Fibroblast of the aortic adventitia (primary cell): ENCODE measurements at regions not wholly inside any gene's neighbourhood (a gene's known extent, or its start where the extent isn't known, plus 50 kb on each side); places are given as distances from the start of the nearest gene placed in this dataset.
A peak's percentile ranks its signal among the peaks of the same experiment; 100 is the strongest.

Experiments used
- DNase-seq: peaks from one replicate; pipeline ENCODE4 v3.0.0-alpha.2; 2010; ENCODE audit warnings: low read depth
- H3K4me3 ChIP-seq: 2 replicates; pipeline ENCODE4 v1.5.1; 2011; ENCODE audit warnings: low read depth, mild to moderate bottlenecking, control low read depth, low read length, moderate library complexity
- CTCF ChIP-seq: IDR thresholded peaks from 2 replicates; pipeline ENCODE4 v1.5.1; 2011; ENCODE audit warnings: mild to moderate bottlenecking, low read length, control low read depth, inconsistent platforms; ENCODE audit not compliant: insufficient read depth

GRCh38 chr20:16808796-16809195 is 60.6 kb downstream of the OTOR start:
- no peak for DNase-seq
- no peak for TF ChIP-seq CTCF
- no peak overlapping the region for H3K4me3 ChIP-seq

- no peak for DNase-seq
- no peak for TF ChIP-seq CTCF
- H3K4me3 ChIP-seq = no peak overlapping the region
Observed at GRCh38 chr20:16810216-16810615, 62.1 kb downstream of the OTOR start.

GRCh38 chr20:16816192-16816591 is 68.0 kb downstream of the OTOR start:
- H3K4me3 ChIP-seq = no peak overlapping the region
- DNase-seq = no peak
- TF ChIP-seq CTCF = no peak

GRCh38 chr20:16819483-16819882 is 71.3 kb downstream of the OTOR start:
- H3K4me3 ChIP-seq = no peak overlapping the region
- no peak for DNase-seq
- no peak for TF ChIP-seq CTCF

GRCh38 chr20:16821211-16822089 is 73.3 kb downstream of the OTOR start:
- DNase-seq = peak; percentile 55
- H3K4me3 ChIP-seq = no peak overlapping the region
- TF ChIP-seq CTCF = peak; percentile 95

GRCh38 chr20:16824664-16825063 is 76.5 kb downstream of the OTOR start:
- TF ChIP-seq CTCF = no peak
- no peak for DNase-seq
- H3K4me3 ChIP-seq = no peak overlapping the region
